Neural cell (in vitro differentiated cells): ENCODE measurements at regions not wholly inside any gene's neighbourhood (a gene's known extent, or its start where the extent isn't known, plus 50 kb on each side); places are given as distances from the start of the nearest gene placed in this dataset.

Experiments used
- H2AFZ ChIP-seq: fragments of 200-600, 300-800 bp; sonication (generic), shearing (Covaris generic); 2 replicates; pipeline ENCODE4 v1.6.0; 2014; ENCODE audit warnings: low read depth, mild to moderate bottlenecking, antibody characterized with exemption, low read length, moderate library complexity
- H3F3A ChIP-seq: fragments of 200-600 bp; shearing (Covaris generic); 2 replicates; pipeline ENCODE4 v1.6.1; 2016; ENCODE audit warnings: mild to moderate bottlenecking, moderate library complexity, mixed read lengths, antibody characterized with exemption, low read length; ENCODE audit not compliant: insufficient read depth, poor library complexity, severe bottlenecking
- H3K27ac ChIP-seq: fragments of 200-600, 300-800 bp; sonication (generic), shearing (Covaris generic); 2 replicates; pipeline ENCODE4 v1.5.1; 2014; ENCODE audit warnings: mild to moderate bottlenecking, low read length, moderate library complexity
- H3K27me3 ChIP-seq: fragments of 300-800, 200-600 bp; sonication (generic), shearing (Covaris generic); 2 replicates; pipeline ENCODE4 v1.6.0; 2014; ENCODE audit warnings: mild to moderate bottlenecking, low read depth, low read length, moderate library complexity; ENCODE audit not compliant: insufficient read depth
- H3K36me3 ChIP-seq: fragments of 300-800, 200-600 bp; sonication (generic), shearing (Covaris generic); 2 replicates; pipeline ENCODE4 v1.5.1; 2014; ENCODE audit warnings: mild to moderate bottlenecking, antibody characterized with exemption, low read length, moderate library complexity; ENCODE audit not compliant: insufficient read depth
- H3K4me2 ChIP-seq: fragments of 300-800, 200-600 bp; sonication (generic), shearing (Covaris generic); 2 replicates; pipeline ENCODE4 v1.6.0; 2014; ENCODE audit warnings: mild to moderate bottlenecking, low read length
- H3K4me3 ChIP-seq: fragments of 300-800, 200-600 bp; sonication (generic), shearing (Covaris generic); 2 replicates; pipeline ENCODE4 v1.5.1; 2014; ENCODE audit warnings: mild to moderate bottlenecking, low read length, moderate library complexity
- H3K79me2 ChIP-seq: fragments of 200-600 bp; shearing (Covaris generic); replicated peaks from 2 replicates; pipeline ENCODE4 v1.6.0; 2014; ENCODE audit warnings: mild to moderate bottlenecking, low read length, moderate library complexity; ENCODE audit not compliant: insufficient read depth
- H3K9ac ChIP-seq: fragments of 300-800, 200-600 bp; sonication (generic), shearing (Covaris generic); 2 replicates; pipeline ENCODE4 v1.6.1; 2016; ENCODE audit warnings: mild to moderate bottlenecking, low read length, mixed read lengths
- H3K9me2 ChIP-seq: fragments of 200-600 bp; shearing (Covaris generic); 2 replicates; pipeline ENCODE4 v1.6.1; 2016; ENCODE audit warnings: mild to moderate bottlenecking, low read length, mixed read lengths; ENCODE audit not compliant: insufficient read depth
- H3K9me3 ChIP-seq: fragments of 200-600, 300-800 bp; sonication (generic), shearing (Covaris generic); 2 replicates; pipeline ENCODE4 v1.6.1; 2016; ENCODE audit warnings: mild to moderate bottlenecking, mixed run types, low read length, moderate library complexity, mixed read lengths
- H4K20me1 ChIP-seq: fragments of 200-600 bp; shearing (Covaris generic); 2 replicates; pipeline ENCODE4 v1.6.1; 2016; ENCODE audit warnings: mild to moderate bottlenecking, mixed run types; ENCODE audit not compliant: insufficient read depth
- EP300 ChIP-seq: fragments of 450-650 bp; conservative IDR thresholded peaks from 2 replicates; pipeline ENCODE4 v1.6.1; 2014; ENCODE audit warnings: antibody characterized with exemption, mild to moderate bottlenecking, moderate library complexity; ENCODE audit not compliant: poor library complexity, severe bottlenecking
- EZH2 ChIP-seq: fragments of 200-600, 300-800 bp; shearing (Covaris generic), sonication (generic); IDR thresholded peaks from 2 replicates; pipeline ENCODE4 v1.6.1; 2014; ENCODE audit warnings: antibody characterized with exemption, low read length, borderline replicate concordance, mild to moderate bottlenecking; ENCODE audit not compliant: insufficient read depth, poor library complexity, severe bottlenecking
- MXI1 ChIP-seq: fragments of 450-650 bp; conservative IDR thresholded peaks from 2 replicates; pipeline ENCODE4 v1.6.1; 2014; ENCODE audit warnings: antibody characterized with exemption, mild to moderate bottlenecking; ENCODE audit not compliant: poor library complexity, severe bottlenecking
- POLR2AphosphoS5 ChIP-seq: IDR thresholded peaks from 2 replicates; pipeline ENCODE4 v1.6.1; 2012
- RAD21 ChIP-seq: fragments of 450-650 bp; conservative IDR thresholded peaks from 2 replicates; pipeline ENCODE4 v1.6.1; 2014; ENCODE audit warnings: antibody characterized with exemption, mild to moderate bottlenecking, moderate library complexity
- SMC3 ChIP-seq: fragments of 450-650 bp; conservative IDR thresholded peaks from 2 replicates; pipeline ENCODE4 v1.6.1; 2014; ENCODE audit warnings: antibody characterized with exemption, mild to moderate bottlenecking, moderate library complexity; ENCODE audit not compliant: poor library complexity
- TAF1 ChIP-seq: IDR thresholded peaks from 2 replicates; pipeline ENCODE4 v1.6.1; 2012; ENCODE audit warnings: low read depth
- TF ChIP-seq, protein P1 (sequence below): fragments of 450-650 bp; IDR thresholded peaks from 2 replicates; pipeline ENCODE4 v1.5.1; 2014; ENCODE audit warnings: antibody characterized with exemption, mild to moderate bottlenecking, moderate library complexity; ENCODE audit not compliant: poor library complexity, severe bottlenecking
- TF ChIP-seq, protein P2 (sequence below): IDR thresholded peaks from 2 replicates; pipeline ENCODE4 v1.6.1; 2012; ENCODE audit warnings: borderline replicate concordance

DNA sequence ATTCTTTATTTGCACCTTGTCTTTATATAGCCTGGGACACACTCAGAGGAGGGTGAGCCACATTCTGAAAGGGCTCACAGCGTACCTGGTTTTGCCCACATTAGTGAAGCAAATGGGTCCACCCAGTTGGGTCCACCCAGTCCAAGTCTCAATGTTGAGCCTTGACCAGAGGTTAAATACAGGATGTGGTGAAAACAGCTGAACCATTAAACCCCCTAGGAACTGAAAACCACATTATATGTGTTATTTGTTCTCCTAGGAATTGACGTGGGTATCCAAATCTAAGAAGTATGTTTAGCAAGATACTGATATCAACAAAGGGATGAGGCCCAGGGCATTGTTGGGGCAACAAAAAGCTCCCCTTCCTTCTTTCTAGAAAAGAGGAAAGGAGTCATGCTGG lies 83.8 kb downstream of the SETD4 start:
- H3K79me2 ChIP-seq, result no peaks in the 10 kb centered on the region
- H2AFZ ChIP-seq, result no peak overlapping the region
- H3K27me3 ChIP-seq, result no peaks in the 10 kb centered on the region
- H3K4me3 ChIP-seq, result no peak overlapping the region
- no peak overlapping the region for H3K9ac ChIP-seq
- no peaks in the 10 kb centered on the region for H3K9me2 ChIP-seq
- no peak for TF ChIP-seq RAD21
- TF ChIP-seq POLR2AphosphoS5, result no peak
- no peak for TF ChIP-seq EP300
- no peak for TF ChIP-seq EZH2
- no peak for TF ChIP-seq SMC3
- TF ChIP-seq, protein P1, sequence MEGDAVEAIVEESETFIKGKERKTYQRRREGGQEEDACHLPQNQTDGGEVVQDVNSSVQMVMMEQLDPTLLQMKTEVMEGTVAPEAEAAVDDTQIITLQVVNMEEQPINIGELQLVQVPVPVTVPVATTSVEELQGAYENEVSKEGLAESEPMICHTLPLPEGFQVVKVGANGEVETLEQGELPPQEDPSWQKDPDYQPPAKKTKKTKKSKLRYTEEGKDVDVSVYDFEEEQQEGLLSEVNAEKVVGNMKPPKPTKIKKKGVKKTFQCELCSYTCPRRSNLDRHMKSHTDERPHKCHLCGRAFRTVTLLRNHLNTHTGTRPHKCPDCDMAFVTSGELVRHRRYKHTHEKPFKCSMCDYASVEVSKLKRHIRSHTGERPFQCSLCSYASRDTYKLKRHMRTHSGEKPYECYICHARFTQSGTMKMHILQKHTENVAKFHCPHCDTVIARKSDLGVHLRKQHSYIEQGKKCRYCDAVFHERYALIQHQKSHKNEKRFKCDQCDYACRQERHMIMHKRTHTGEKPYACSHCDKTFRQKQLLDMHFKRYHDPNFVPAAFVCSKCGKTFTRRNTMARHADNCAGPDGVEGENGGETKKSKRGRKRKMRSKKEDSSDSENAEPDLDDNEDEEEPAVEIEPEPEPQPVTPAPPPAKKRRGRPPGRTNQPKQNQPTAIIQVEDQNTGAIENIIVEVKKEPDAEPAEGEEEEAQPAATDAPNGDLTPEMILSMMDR, result no peak
- TF ChIP-seq, protein P2, sequence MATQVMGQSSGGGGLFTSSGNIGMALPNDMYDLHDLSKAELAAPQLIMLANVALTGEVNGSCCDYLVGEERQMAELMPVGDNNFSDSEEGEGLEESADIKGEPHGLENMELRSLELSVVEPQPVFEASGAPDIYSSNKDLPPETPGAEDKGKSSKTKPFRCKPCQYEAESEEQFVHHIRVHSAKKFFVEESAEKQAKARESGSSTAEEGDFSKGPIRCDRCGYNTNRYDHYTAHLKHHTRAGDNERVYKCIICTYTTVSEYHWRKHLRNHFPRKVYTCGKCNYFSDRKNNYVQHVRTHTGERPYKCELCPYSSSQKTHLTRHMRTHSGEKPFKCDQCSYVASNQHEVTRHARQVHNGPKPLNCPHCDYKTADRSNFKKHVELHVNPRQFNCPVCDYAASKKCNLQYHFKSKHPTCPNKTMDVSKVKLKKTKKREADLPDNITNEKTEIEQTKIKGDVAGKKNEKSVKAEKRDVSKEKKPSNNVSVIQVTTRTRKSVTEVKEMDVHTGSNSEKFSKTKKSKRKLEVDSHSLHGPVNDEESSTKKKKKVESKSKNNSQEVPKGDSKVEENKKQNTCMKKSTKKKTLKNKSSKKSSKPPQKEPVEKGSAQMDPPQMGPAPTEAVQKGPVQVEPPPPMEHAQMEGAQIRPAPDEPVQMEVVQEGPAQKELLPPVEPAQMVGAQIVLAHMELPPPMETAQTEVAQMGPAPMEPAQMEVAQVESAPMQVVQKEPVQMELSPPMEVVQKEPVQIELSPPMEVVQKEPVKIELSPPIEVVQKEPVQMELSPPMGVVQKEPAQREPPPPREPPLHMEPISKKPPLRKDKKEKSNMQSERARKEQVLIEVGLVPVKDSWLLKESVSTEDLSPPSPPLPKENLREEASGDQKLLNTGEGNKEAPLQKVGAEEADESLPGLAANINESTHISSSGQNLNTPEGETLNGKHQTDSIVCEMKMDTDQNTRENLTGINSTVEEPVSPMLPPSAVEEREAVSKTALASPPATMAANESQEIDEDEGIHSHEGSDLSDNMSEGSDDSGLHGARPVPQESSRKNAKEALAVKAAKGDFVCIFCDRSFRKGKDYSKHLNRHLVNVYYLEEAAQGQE, result no peak
- TF ChIP-seq TAF1, result no peak
- TF ChIP-seq MXI1, result no peak
- H3K36me3 ChIP-seq, result no peaks in the 10 kb centered on the region
- no peaks in the 10 kb centered on the region for H3K9me3 ChIP-seq
- no peak overlapping the region for H3K4me2 ChIP-seq
- no peaks in the 10 kb centered on the region for H3F3A ChIP-seq
- no peak overlapping the region for H3K27ac ChIP-seq
- H4K20me1 ChIP-seq, result no peaks in the 10 kb centered on the region

DNA sequence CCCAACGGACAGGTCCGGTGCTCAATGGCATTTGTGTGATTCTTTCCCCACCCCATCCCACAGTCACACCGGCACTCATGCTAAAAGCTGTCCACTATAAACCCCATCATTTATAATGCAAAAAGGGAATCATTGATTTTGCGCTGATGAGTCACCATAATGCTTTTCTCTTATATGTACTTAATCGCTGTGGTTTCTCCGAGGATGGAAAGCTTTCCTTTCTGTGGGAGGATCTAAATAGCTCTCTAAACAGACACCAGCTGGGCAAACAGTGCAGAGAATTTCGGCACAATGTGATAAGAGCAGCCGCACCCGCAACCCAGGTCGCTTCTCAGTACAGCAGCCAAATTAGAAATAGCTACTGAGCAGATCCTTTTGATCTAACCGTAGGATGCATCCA lies 85.6 kb downstream of the SETD4 start:
- Histone ChIP-seq H3K36me3 (no peaks in the 10 kb centered on the region), H4K20me1 (no peaks in the 10 kb centered on the region), H2AFZ (no peak overlapping the region), H3F3A (no peaks in the 10 kb centered on the region), H3K9me3 (no peaks in the 10 kb centered on the region), H3K27me3 (no peaks in the 10 kb centered on the region), H3K9me2 (no peaks in the 10 kb centered on the region), H3K9ac (no peak overlapping the region), H3K4me3 (no peak overlapping the region), H3K27ac (no peak overlapping the region), H3K4me2 (no peak overlapping the region), H3K79me2 (no peaks in the 10 kb centered on the region)
- TF ChIP-seq EP300 (no peak), RAD21 (no peak), SMC3 (no peak), TAF1 (no peak), POLR2AphosphoS5 (no peak), EZH2 (no peak), MXI1 (no peak)
- TF ChIP-seq, protein P2, result no peak
- TF ChIP-seq, protein P1, result no peak
